ENCODE measurements at regions not wholly inside any gene's neighbourhood (a gene's known extent, or its start where the extent isn't known, plus 50 kb on each side); places are given as distances from the start of the nearest gene placed in this dataset.

- no peak for DNase-seq (ENCODE audit: low read depth)
- H3K4me3 ChIP-seq (ENCODE audit: control insufficient read depth, low read depth, low read length), result no peak overlapping the region
- no peak for TF ChIP-seq CTCF (conservative IDR thresholded peaks at IDR 0.05; ENCODE audit: control insufficient read depth, insufficient read depth, low read depth, low read length)
These were observed 878.3 kb upstream of the CXADR start for GRCh38 chr21:16634515-16634914.

- TF ChIP-seq CTCF (conservative IDR thresholded peaks at IDR 0.05; ENCODE audit: control insufficient read depth, insufficient read depth, low read depth, low read length), result no peak
These were observed 872.4 kb upstream of the CXADR start for GRCh38 chr21:16640297-16641027.

GRCh38 chr21:16642353-16642752 is 870.5 kb upstream of the CXADR start:
- DNase-seq (ENCODE audit: low read depth), result peak; percentile 16
- no peak overlapping the region for H3K4me3 ChIP-seq (ENCODE audit: control insufficient read depth, low read depth, low read length)
- no peak for TF ChIP-seq CTCF (conservative IDR thresholded peaks at IDR 0.05; ENCODE audit: control insufficient read depth, insufficient read depth, low read depth, low read length)

More at GRCh38 chr21:16640297-16641027, 872.4 kb upstream of the CXADR start:
- H3K4me3 ChIP-seq (ENCODE audit: control insufficient read depth, low read depth, low read length), result no peak overlapping the region
- DNase-seq (ENCODE audit: low read depth), result no peak

- no peak overlapping the region for H3K4me3 ChIP-seq (ENCODE audit: control insufficient read depth, low read depth, low read length)
- TF ChIP-seq CTCF (conservative IDR thresholded peaks at IDR 0.05; ENCODE audit: control insufficient read depth, insufficient read depth, low read depth, low read length), result no peak
These were observed 868.2 kb upstream of the CXADR start for GRCh38 chr21:16644685-16645084.

GRCh38 chr21:16650714-16651366 is 862.0 kb upstream of the CXADR start:
- TF ChIP-seq CTCF (conservative IDR thresholded peaks at IDR 0.05; ENCODE audit: control insufficient read depth, insufficient read depth, low read depth, low read length), result no peak
- DNase-seq (ENCODE audit: low read depth), result no peak
- H3K4me3 ChIP-seq (ENCODE audit: control insufficient read depth, low read depth, low read length), result no peak overlapping the region

More at GRCh38 chr21:16644685-16645084, 868.2 kb upstream of the CXADR start:
- peak; percentile 78 for DNase-seq (ENCODE audit: low read depth)

- H3K4me3 ChIP-seq (ENCODE audit: control insufficient read depth, low read depth, low read length), result no peak overlapping the region
- no peak for DNase-seq (ENCODE audit: low read depth)
- no peak for TF ChIP-seq CTCF (conservative IDR thresholded peaks at IDR 0.05; ENCODE audit: control insufficient read depth, insufficient read depth, low read depth, low read length)
These were observed 860.9 kb upstream of the CXADR start for GRCh38 chr21:16651956-16652355.

Data from fibroblast of mammary gland (primary cell).